HK-2 (cell line): ENCODE measurements at regions not wholly inside any gene's neighbourhood (a gene's known extent, or its start where the extent isn't known, plus 50 kb on each side); places are given as distances from the start of the nearest gene placed in this dataset.
A peak's percentile ranks its signal among the peaks of the same experiment; 100 is the strongest.

ENCODE experiments used
- DNase-seq: peaks from one replicate; pipeline ENCODE4 v3.0.0-alpha.2; 2018; ENCODE audit not compliant: unreplicated experiment

- no peak for DNase-seq
Measured at GRCh38 chr2:23178396-23178795, 206.6 kb upstream of the KLHL29 start.

- DNase-seq = no peak
Measured at GRCh38 chr2:23183733-23184132, 201.2 kb upstream of the KLHL29 start.

GRCh38 chr2:23198316-23199114, 186.5 kb upstream of the KLHL29 start:
- no peak for DNase-seq

- DNase-seq = peak; percentile 4
Measured at GRCh38 chr2:23199115-23199918, 185.7 kb upstream of the KLHL29 start.

- no peak for DNase-seq
Measured at GRCh38 chr2:23200068-23200786, 184.8 kb upstream of the KLHL29 start.

GRCh38 chr2:23200787-23201114, 184.2 kb upstream of the KLHL29 start:
- no peak for DNase-seq

GRCh38 chr2:23203383-23203782, 181.6 kb upstream of the KLHL29 start:
- no peak for DNase-seq

- no peak for DNase-seq
Measured at GRCh38 chr2:23204685-23205242, 180.2 kb upstream of the KLHL29 start.

- no peak for DNase-seq
Measured at GRCh38 chr2:23206650-23207049, 178.3 kb upstream of the KLHL29 start.

- no peak for DNase-seq
Measured at GRCh38 chr2:23207871-23208270, 177.1 kb upstream of the KLHL29 start.

- DNase-seq = no peak
Measured at GRCh38 chr2:23208339-23208738, 176.6 kb upstream of the KLHL29 start.

- DNase-seq = no peak
Measured at GRCh38 chr2:23209059-23209458, 175.9 kb upstream of the KLHL29 start.

- no peak for DNase-seq
Measured at GRCh38 chr2:23211987-23212583, 172.9 kb upstream of the KLHL29 start.

- DNase-seq = no peak
Measured at GRCh38 chr2:23213196-23213595, 171.8 kb upstream of the KLHL29 start.

- no peak for DNase-seq
Measured at GRCh38 chr2:23215016-23215415, 170.0 kb upstream of the KLHL29 start.

GRCh38 chr2:23219666-23220065, 165.3 kb upstream of the KLHL29 start:
- DNase-seq = no peak

- DNase-seq = no peak
Measured at GRCh38 chr2:23220513-23221094, 164.4 kb upstream of the KLHL29 start.

- DNase-seq = no peak
Measured at GRCh38 chr2:23221236-23221635, 163.7 kb upstream of the KLHL29 start.

GRCh38 chr2:23221901-23222300, 163.1 kb upstream of the KLHL29 start:
- DNase-seq = no peak

- DNase-seq = no peak
Measured at GRCh38 chr2:23230885-23231284, 154.1 kb upstream of the KLHL29 start.

- no peak for DNase-seq
Measured at GRCh38 chr2:23231865-23232264, 153.1 kb upstream of the KLHL29 start.

GRCh38 chr2:23235292-23235691, 149.7 kb upstream of the KLHL29 start:
- DNase-seq = no peak
